ENCODE measurements at regions not wholly inside any gene's neighbourhood (a gene's known extent, or its start where the extent isn't known, plus 50 kb on each side); places are given as distances from the start of the nearest gene placed in this dataset.

GRCh38 chr5:56499491-56499890 is 266.4 kb upstream of the ANKRD55 start:
- H3K27me3 ChIP-seq (ENCODE audit: control insufficient read depth, insufficient read depth, low read length) = no peaks in the 10 kb centered on the region
- TF ChIP-seq, protein P1, sequence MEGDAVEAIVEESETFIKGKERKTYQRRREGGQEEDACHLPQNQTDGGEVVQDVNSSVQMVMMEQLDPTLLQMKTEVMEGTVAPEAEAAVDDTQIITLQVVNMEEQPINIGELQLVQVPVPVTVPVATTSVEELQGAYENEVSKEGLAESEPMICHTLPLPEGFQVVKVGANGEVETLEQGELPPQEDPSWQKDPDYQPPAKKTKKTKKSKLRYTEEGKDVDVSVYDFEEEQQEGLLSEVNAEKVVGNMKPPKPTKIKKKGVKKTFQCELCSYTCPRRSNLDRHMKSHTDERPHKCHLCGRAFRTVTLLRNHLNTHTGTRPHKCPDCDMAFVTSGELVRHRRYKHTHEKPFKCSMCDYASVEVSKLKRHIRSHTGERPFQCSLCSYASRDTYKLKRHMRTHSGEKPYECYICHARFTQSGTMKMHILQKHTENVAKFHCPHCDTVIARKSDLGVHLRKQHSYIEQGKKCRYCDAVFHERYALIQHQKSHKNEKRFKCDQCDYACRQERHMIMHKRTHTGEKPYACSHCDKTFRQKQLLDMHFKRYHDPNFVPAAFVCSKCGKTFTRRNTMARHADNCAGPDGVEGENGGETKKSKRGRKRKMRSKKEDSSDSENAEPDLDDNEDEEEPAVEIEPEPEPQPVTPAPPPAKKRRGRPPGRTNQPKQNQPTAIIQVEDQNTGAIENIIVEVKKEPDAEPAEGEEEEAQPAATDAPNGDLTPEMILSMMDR (IDR thresholded peaks at IDR 0.05; ENCODE audit: insufficient read depth, low read length, poor library complexity, severe bottlenecking) = no peak

GRCh38 chr5:56498759-56499395 is 265.7 kb upstream of the ANKRD55 start:
- no peak overlapping the region for H3K4me3 ChIP-seq (ENCODE audit: low read depth, low read length)
- H3K36me3 ChIP-seq (ENCODE audit: control insufficient read depth, insufficient read depth, low read length) = no peaks in the 10 kb centered on the region
- TF ChIP-seq, protein P1 (IDR thresholded peaks at IDR 0.05; ENCODE audit: insufficient read depth, low read length, poor library complexity, severe bottlenecking) = no peak
- no peaks in the 10 kb centered on the region for H3K27me3 ChIP-seq (ENCODE audit: control insufficient read depth, insufficient read depth, low read length)
- no peak for DNase-seq (ENCODE audit: low read depth)

More at GRCh38 chr5:56499491-56499890, 266.4 kb upstream of the ANKRD55 start:
- Histone ChIP-seq H3K4me3 (ENCODE audit: low read depth, low read length) (no peak overlapping the region), H3K36me3 (ENCODE audit: control insufficient read depth, insufficient read depth, low read length) (no peaks in the 10 kb centered on the region)
- no peak for DNase-seq (ENCODE audit: low read depth)

GRCh38 chr5:56496581-56497063 is 263.5 kb upstream of the ANKRD55 start:
- H3K4me3 ChIP-seq (ENCODE audit: low read depth, low read length) = no peak overlapping the region
- H3K27me3 ChIP-seq (ENCODE audit: control insufficient read depth, insufficient read depth, low read length) = no peaks in the 10 kb centered on the region
- TF ChIP-seq, protein P1 (IDR thresholded peaks at IDR 0.05; ENCODE audit: insufficient read depth, low read length, poor library complexity, severe bottlenecking) = no peak
- no peak for DNase-seq (ENCODE audit: low read depth)
- H3K36me3 ChIP-seq (ENCODE audit: control insufficient read depth, insufficient read depth, low read length) = no peaks in the 10 kb centered on the region

DNA sequence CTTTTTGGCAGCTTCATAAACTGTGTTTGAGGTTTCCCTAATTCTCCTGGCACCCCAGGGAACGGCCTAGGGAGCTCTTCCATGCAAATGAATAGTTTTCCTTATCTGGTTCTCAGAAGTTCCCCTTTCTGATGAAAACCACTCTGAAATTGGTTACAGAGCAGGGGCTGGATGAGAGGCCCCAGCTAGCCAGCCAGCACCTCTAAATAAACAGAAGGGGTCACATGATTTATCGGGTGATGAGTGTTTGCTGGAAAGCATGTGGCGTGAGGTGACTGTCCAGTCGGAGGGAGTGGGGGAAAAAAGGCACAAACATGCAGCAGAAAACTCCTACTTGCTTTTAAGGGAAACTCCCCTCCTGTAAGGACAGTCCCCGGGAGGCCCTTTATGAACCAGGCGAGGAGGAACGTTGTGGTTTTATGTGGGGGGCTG is 261.2 kb upstream of the ANKRD55 start:
- H3K4me3 ChIP-seq (ENCODE audit: low read depth, low read length) = no peak overlapping the region
- DNase-seq (ENCODE audit: low read depth) = no peak
- no peaks in the 10 kb centered on the region for H3K27me3 ChIP-seq (ENCODE audit: control insufficient read depth, insufficient read depth, low read length)
- no peaks in the 10 kb centered on the region for H3K36me3 ChIP-seq (ENCODE audit: control insufficient read depth, insufficient read depth, low read length)
- TF ChIP-seq, protein P1 (IDR thresholded peaks at IDR 0.05; ENCODE audit: insufficient read depth, low read length, poor library complexity, severe bottlenecking) = no peak

- TF ChIP-seq, protein P1 (IDR thresholded peaks at IDR 0.05; ENCODE audit: insufficient read depth, low read length, poor library complexity, severe bottlenecking) = no peak
- no peaks in the 10 kb centered on the region for H3K36me3 ChIP-seq (ENCODE audit: control insufficient read depth, insufficient read depth, low read length)
- no peaks in the 10 kb centered on the region for H3K27me3 ChIP-seq (ENCODE audit: control insufficient read depth, insufficient read depth, low read length)
- DNase-seq (ENCODE audit: low read depth) = no peak
- H3K4me3 ChIP-seq (ENCODE audit: low read depth, low read length) = no peak overlapping the region
Measured at GRCh38 chr5:56493766-56494165, 260.6 kb upstream of the ANKRD55 start.

GRCh38 chr5:56493308-56493707 is 260.2 kb upstream of the ANKRD55 start:
- no peaks in the 10 kb centered on the region for H3K36me3 ChIP-seq (ENCODE audit: control insufficient read depth, insufficient read depth, low read length)
- H3K27me3 ChIP-seq (ENCODE audit: control insufficient read depth, insufficient read depth, low read length) = no peaks in the 10 kb centered on the region
- TF ChIP-seq, protein P1 (IDR thresholded peaks at IDR 0.05; ENCODE audit: insufficient read depth, low read length, poor library complexity, severe bottlenecking) = no peak
- no peak for DNase-seq (ENCODE audit: low read depth)
- H3K4me3 ChIP-seq (ENCODE audit: low read depth, low read length) = no peak overlapping the region
